PC-3 (cell line): ENCODE measurements at regions not wholly inside any gene's neighbourhood (a gene's known extent, or its start where the extent isn't known, plus 50 kb on each side); places are given as distances from the start of the nearest gene placed in this dataset.

Source experiments
- ATAC-seq: fragments of 200-7000 bp; cut with Tn5 transposase; 2 replicates; pipeline ENCODE4 v1.9.1; 2020; ENCODE audit warnings: mild to moderate bottlenecking, moderate library complexity
- BruUV-seq: library from RNA; stranded (reverse); fragments of 400-500 nt; replicated peaks from 2 replicates; lab custom pipeline; 2021; lab: Mats Ljungman, UMichigan
- CTCF ChIA-PET: fragments of 300-600 bp; sonication (Branson Sonifier 250); formaldehyde crosslinking; loops from one replicate; lab custom pipeline; 2022; ENCODE audit warnings: antibody characterized with exemption; lab: Charles Lee
- POLR2A ChIA-PET: fragments of 300-600 bp; sonication (Branson Sonifier 250); formaldehyde crosslinking; loops from one replicate; lab custom pipeline; 2022; ENCODE audit warnings: antibody characterized with exemption; ENCODE audit not compliant: unreplicated experiment; lab: Charles Lee
- DNase-seq: peaks from one replicate; pipeline ENCODE4 v3.0.0-alpha.2; 2015
- H2AFZ ChIP-seq: fragments of 300-600 bp; sonication (generic); 2 replicates; pipeline ENCODE4 v1.6.0; 2016; ENCODE audit warnings: antibody characterized with exemption, low read length
- H3F3A ChIP-seq: fragments of 300-600 bp; sonication (generic); one replicate; pipeline ENCODE4 v1.6.0; 2017; ENCODE audit warnings: antibody characterized with exemption, low read length, control low read depth, mild to moderate bottlenecking; ENCODE audit not compliant: unreplicated experiment
- H3K27ac ChIP-seq: fragments of 300-600 bp; sonication (generic); 2 replicates; pipeline ENCODE4 v1.5.1; 2016; ENCODE audit warnings: mild to moderate bottlenecking, low read length
- H3K27me3 ChIP-seq: fragments of 300-600 bp; sonication (generic); 2 replicates; pipeline ENCODE4 v1.6.1; 2016; ENCODE audit warnings: low read length, mixed read lengths
- H3K36me3 ChIP-seq: fragments of 300-600 bp; sonication (generic); 2 replicates; pipeline ENCODE4 v1.6.1; 2016; ENCODE audit warnings: low read depth, mixed run types, low read length, mixed read lengths
- H3K4me1 ChIP-seq: fragments of 300-600 bp; sonication (generic); 2 replicates; pipeline ENCODE4 v1.5.1; 2016; ENCODE audit warnings: low read length; ENCODE audit not compliant: insufficient read depth
- H3K4me2 ChIP-seq: fragments of 300-600 bp; sonication (generic); 2 replicates; pipeline ENCODE4 v1.6.0; 2016; ENCODE audit warnings: low read length
- H3K4me3 ChIP-seq: fragments of 300-600 bp; sonication (generic); 2 replicates; pipeline ENCODE4 v1.5.1; 2016; ENCODE audit warnings: mild to moderate bottlenecking, low read length, mixed read lengths
- H3K79me2 ChIP-seq: fragments of 300-600 bp; sonication (generic); 2 replicates; pipeline ENCODE4 v1.6.1; 2017; ENCODE audit warnings: low read length, mixed read lengths
- H3K9ac ChIP-seq: fragments of 300-600 bp; sonication (generic); 2 replicates; pipeline ENCODE4 v1.6.0; 2016; ENCODE audit warnings: mild to moderate bottlenecking, low read length
- H3K9me2 ChIP-seq: fragments of 300-600 bp; sonication (generic); replicated peaks from 2 replicates; pipeline ENCODE4 v1.6.1; 2016; ENCODE audit warnings: mixed run types, low read length, mixed read lengths
- H3K9me3 ChIP-seq: fragments of 300-600 bp; sonication (generic); 2 replicates; pipeline ENCODE4 v1.6.1; 2016; ENCODE audit warnings: low read length, mixed read lengths
- H4K20me1 ChIP-seq: fragments of 300-600 bp; sonication (generic); 2 replicates; pipeline ENCODE4 v1.6.1; 2016; ENCODE audit warnings: low read length, mixed read lengths
- EZH2 ChIP-seq: fragments of 300-600 bp; sonication (generic); IDR thresholded peaks from one replicate; pipeline ENCODE4 v1.6.1; 2017; ENCODE audit warnings: antibody characterized with exemption, mild to moderate bottlenecking, low read length; ENCODE audit not compliant: unreplicated experiment
- EZH2phosphoT487 ChIP-seq: fragments of 300-600 bp; sonication (generic); IDR thresholded peaks from 2 replicates; pipeline ENCODE4 v1.6.1; 2018; ENCODE audit warnings: mild to moderate bottlenecking, antibody characterized with exemption, low read length, borderline replicate concordance
- intact Hi-C: fragments of 100-400 bp; cut with micrococcal nuclease; formaldehyde crosslinking; loops from 2 replicates; pipeline ENCODE4 v1.9.0; 2023
- TF ChIP-seq, protein P1 (sequence below): fragments of 300-600 bp; sonication (generic); conservative IDR thresholded peaks from 2 replicates; pipeline ENCODE4 v1.5.1; 2017; ENCODE audit warnings: antibody characterized with exemption, low read depth, mild to moderate bottlenecking, low read length

DNA sequence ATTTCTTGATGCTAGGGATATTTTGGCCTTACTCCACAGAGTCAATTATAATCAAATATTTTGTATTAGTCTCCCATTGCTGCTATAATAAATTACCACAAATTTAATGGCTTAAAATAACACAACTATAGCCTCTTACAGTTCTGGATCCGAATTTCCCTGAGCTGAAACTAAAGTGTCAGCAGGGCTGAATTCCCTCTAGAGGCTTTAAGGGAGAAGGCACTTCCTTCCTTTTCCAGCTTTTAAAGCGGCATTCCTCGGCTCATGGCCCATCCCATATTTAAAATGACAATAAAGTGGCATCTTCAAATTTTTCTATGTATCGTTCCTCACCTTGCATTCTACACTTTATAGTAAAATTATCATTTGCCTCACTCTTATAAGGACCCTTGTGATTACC, 421.4 kb upstream of the ZWINT start:
- no peaks in the 10 kb centered on the region for H3K9me2 ChIP-seq
- no peaks in the 10 kb centered on the region for H3K4me1 ChIP-seq
- no peaks in the 10 kb centered on the region for H3F3A ChIP-seq
- H3K4me3 ChIP-seq = no peak overlapping the region
- H3K9ac ChIP-seq = no peak overlapping the region
- no peak for TF ChIP-seq EZH2
- TF ChIP-seq, protein P1, sequence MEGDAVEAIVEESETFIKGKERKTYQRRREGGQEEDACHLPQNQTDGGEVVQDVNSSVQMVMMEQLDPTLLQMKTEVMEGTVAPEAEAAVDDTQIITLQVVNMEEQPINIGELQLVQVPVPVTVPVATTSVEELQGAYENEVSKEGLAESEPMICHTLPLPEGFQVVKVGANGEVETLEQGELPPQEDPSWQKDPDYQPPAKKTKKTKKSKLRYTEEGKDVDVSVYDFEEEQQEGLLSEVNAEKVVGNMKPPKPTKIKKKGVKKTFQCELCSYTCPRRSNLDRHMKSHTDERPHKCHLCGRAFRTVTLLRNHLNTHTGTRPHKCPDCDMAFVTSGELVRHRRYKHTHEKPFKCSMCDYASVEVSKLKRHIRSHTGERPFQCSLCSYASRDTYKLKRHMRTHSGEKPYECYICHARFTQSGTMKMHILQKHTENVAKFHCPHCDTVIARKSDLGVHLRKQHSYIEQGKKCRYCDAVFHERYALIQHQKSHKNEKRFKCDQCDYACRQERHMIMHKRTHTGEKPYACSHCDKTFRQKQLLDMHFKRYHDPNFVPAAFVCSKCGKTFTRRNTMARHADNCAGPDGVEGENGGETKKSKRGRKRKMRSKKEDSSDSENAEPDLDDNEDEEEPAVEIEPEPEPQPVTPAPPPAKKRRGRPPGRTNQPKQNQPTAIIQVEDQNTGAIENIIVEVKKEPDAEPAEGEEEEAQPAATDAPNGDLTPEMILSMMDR = peak; percentile 20; the same call in 1 of the 2 replicates
- no peaks in the 10 kb centered on the region for H3K36me3 ChIP-seq
- no peaks in the 10 kb centered on the region for H3K27me3 ChIP-seq
- H3K4me2 ChIP-seq = no peak overlapping the region
- DNase-seq (no peak), ATAC-seq (no peak)
- intact Hi-C loops = no loop called here
- ChIA-PET CTCF (no interaction called here), POLR2A (no interaction called here)
- H4K20me1 ChIP-seq = no peaks in the 10 kb centered on the region
- H3K9me3 ChIP-seq = 0 out of 2 replicates have a peak, but pooled peaks cover 7% of the 10 kb centered on the region
- H2AFZ ChIP-seq = no peak overlapping the region
- no peaks in the 10 kb centered on the region for H3K79me2 ChIP-seq
- no peak overlapping the region for H3K27ac ChIP-seq
- no TSS peak for BruUV-seq

DNA sequence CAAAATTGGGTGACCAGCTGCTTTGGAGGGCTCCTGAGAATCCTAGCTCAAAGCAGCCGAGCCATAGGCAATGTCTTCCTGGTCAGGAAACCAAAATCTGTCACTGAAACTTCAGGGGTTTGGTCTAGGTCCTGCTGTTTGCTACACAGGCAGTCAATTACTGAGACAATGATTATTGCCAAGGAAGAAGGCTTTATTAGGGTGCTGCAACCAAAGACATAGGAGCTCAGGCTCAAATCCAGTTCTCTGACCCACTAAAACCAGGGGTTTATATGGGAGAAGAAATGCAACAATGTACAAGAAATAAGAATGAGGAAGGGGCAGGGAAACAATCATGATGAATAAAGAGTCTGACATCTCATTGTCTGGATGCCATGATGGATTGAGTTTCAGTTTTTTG, 410.3 kb upstream of the ZWINT start:
- Histone ChIP-seq H3K4me3 (no peak overlapping the region), H3K27ac (no peak overlapping the region), H4K20me1 (no peaks in the 10 kb centered on the region), H3K9ac (no peak overlapping the region), H3K79me2 (no peaks in the 10 kb centered on the region), H3K9me2 (no peaks in the 10 kb centered on the region), H3K4me1 (no peaks in the 10 kb centered on the region), H3K9me3 (peaks cover 52% of the 10 kb centered on the region), H2AFZ (no peak overlapping the region), H3K36me3 (peaks cover 2% of the 10 kb centered on the region; the same call in 1 of the 2 replicates), H3K27me3 (no peaks in the 10 kb centered on the region), H3F3A (no peaks in the 10 kb centered on the region), H3K4me2 (no peak overlapping the region)
- TF ChIP-seq EZH2 = no peak
- TF ChIP-seq, protein P1 = no peak
- no peak for TF ChIP-seq EZH2phosphoT487
- ChIA-PET POLR2A (no interaction called here), CTCF (no interaction called here)
- DNase-seq = no peak
- no peak for ATAC-seq
- BruUV-seq = no TSS peak
- intact Hi-C loops = no loop called here

DNA sequence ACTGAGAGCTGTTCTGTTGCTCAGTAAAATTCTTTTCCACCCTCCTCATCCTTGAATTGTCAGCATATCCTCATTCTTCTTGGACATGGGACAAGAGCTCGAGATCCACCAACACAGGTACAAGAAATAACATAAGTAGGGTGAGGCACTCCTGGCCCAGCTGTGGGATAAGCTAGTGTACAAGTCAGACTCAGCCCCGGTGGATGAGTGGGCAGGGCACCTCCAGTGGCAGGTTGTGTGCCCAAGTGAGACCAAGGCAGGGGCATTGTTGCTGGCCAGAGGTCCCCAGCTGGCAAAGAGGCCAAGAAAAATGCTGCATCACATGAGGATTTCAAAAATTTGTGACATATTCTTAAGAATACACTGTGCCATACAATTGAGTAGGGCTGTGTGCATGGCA, 402.0 kb upstream of the ZWINT start:
- no peak for TF ChIP-seq EZH2
- TF ChIP-seq, protein P1 = no peak
- TF ChIP-seq EZH2phosphoT487 = no peak
- intact Hi-C loops = no loop called here

More for the DNA sequence above, 402.0 kb upstream of the ZWINT start:
- Histone ChIP-seq H3K27me3 (no peaks in the 10 kb centered on the region), H3K4me2 (no peak overlapping the region), H4K20me1 (no peaks in the 10 kb centered on the region), H3K79me2 (no peaks in the 10 kb centered on the region), H3K4me3 (no peak overlapping the region), H3K36me3 (no peaks in the 10 kb centered on the region), H3K4me1 (no peaks in the 10 kb centered on the region), H2AFZ (no peak overlapping the region), H3K9me2 (no peaks in the 10 kb centered on the region), H3K9ac (no peak overlapping the region), H3F3A (no peaks in the 10 kb centered on the region), H3K9me3 (peaks cover 50% of the 10 kb centered on the region), H3K27ac (no peak overlapping the region)
- ATAC-seq = no peak
- DNase-seq = no peak
- CTCF ChIA-PET = no interaction called here
- BruUV-seq = no TSS peak
- POLR2A ChIA-PET = no interaction called here
